Tibial artery (tissue), 4 donors: ENCODE measurements at regions not wholly inside any gene's neighbourhood (a gene's known extent, or its start where the extent isn't known, plus 50 kb on each side); places are given as distances from the start of the nearest gene placed in this dataset.

ENCODE experiments used
- DNase-seq, 2 donors: peaks; one replicate each; pipeline ENCODE4 v3.0.0-alpha.2; 2019
- H3K27ac ChIP-seq, 2 donors: fragments of 200-600 bp; sonication (generic) in 1 of 2; 1 replicate in 1 of 2; 2 replicates in 1 of 2; pipeline ENCODE4 v1.5.1; 2018 to 2019; ENCODE audit warnings: mild to moderate bottlenecking in 1 of 2
- H3K27me3 ChIP-seq, 2 donors: fragments of 200-600 bp; sonication (generic) in 1 of 2; one replicate each; pipeline versions ENCODE4 v1.5.1 to v1.6.0; 2016 to 2019
- H3K36me3 ChIP-seq, 3 donors: fragments of 200-600 bp; sonication (generic) in 2 of 3; one replicate each; pipeline ENCODE4 v1.5.1; 2016 to 2019; ENCODE audit warnings: mild to moderate bottlenecking in 2 of 3
- H3K4me1 ChIP-seq, 4 donors: fragments of 200-600 bp; sonication (generic) in 2 of 4; 1 replicate in 3 of 4; 2 replicates in 1 of 4; pipeline ENCODE4 v1.5.1; 2016 to 2019
- H3K4me3 ChIP-seq, 2 donors: fragments of 200-600 bp; sonication (generic) in 1 of 2; 1 replicate in 1 of 2; 2 replicates in 1 of 2; pipeline ENCODE4 v1.5.1; 2018 to 2019; ENCODE audit warnings: mild to moderate bottlenecking in 2 of 2
- H3K9me3 ChIP-seq, 3 donors: fragments of 200-600 bp; sonication (generic) in 1 of 3; one replicate each; pipeline ENCODE4 v1.5.1; 2016 to 2019
- CTCF ChIP-seq, 2 experiments: fragments of 200-600 bp in 1 of 2; fragments of 450-650 bp in 1 of 2; IDR thresholded peaks; one replicate each; pipeline ENCODE4 v1.5.1; 2017 to 2019; ENCODE audit warnings: antibody characterized with exemption in 2 of 2, mild to moderate bottlenecking in 1 of 2, moderate library complexity in 1 of 2
- intact Hi-C: fragments of 100-400 bp; cut with DNase I; formaldehyde crosslinking; loops from one replicate; pipeline ENCODE4 v1.15.0; 2023; ENCODE audit warnings: low total_unique reads

- intact Hi-C loops, result no loop called here
Measured at GRCh38 chr3:111244760-111245159, 173.1 kb downstream of the NECTIN3 start.

GRCh38 chr3:111246967-111247760 lies 175.5 kb downstream of the NECTIN3 start:
- Histone ChIP-seq H3K4me1 (no peaks in the 10 kb centered on the region), H3K36me3 (no peaks in the 10 kb centered on the region), H3K27ac (no peak overlapping the region), H3K4me3 (no peak overlapping the region), H3K9me3 (peaks cover 0 to 11% (median 9%) of the 10 kb centered on the region in 3 donors), H3K27me3 (no peaks in the 10 kb centered on the region)
- no peak for TF ChIP-seq CTCF (IDR thresholded peaks at IDR 0.05)
- DNase-seq, result no peak
- intact Hi-C loops, result no loop called here

More at GRCh38 chr3:111244760-111245159, 173.1 kb downstream of the NECTIN3 start:
- no peak for TF ChIP-seq CTCF (IDR thresholded peaks at IDR 0.05)
- Histone ChIP-seq H3K4me3 (no peak overlapping the region), H3K4me1 (no peaks in the 10 kb centered on the region), H3K27me3 (no peaks in the 10 kb centered on the region), H3K27ac (no peak overlapping the region), H3K36me3 (no peaks in the 10 kb centered on the region), H3K9me3 (peaks cover 0 to 13% (median 9%) of the 10 kb centered on the region in 3 donors)
- DNase-seq, result no peak

- Histone ChIP-seq H3K9me3 (no peaks in the 10 kb centered on the region), H3K4me3 (no peak overlapping the region), H3K36me3 (no peaks in the 10 kb centered on the region), H3K27me3 (no peaks in the 10 kb centered on the region), H3K27ac (no peak overlapping the region), H3K4me1 (no peaks in the 10 kb centered on the region)
- no peak for TF ChIP-seq CTCF (IDR thresholded peaks at IDR 0.05)
- intact Hi-C loops, result no loop called here
- DNase-seq, result no peak
Measured at GRCh38 chr3:111248406-111248805, 176.8 kb downstream of the NECTIN3 start.

GRCh38 chr3:111249421-111249820 lies 177.8 kb downstream of the NECTIN3 start:
- no peaks in the 10 kb centered on the region for H3K4me1 ChIP-seq
- H3K36me3 ChIP-seq, result no peaks in the 10 kb centered on the region
- no peaks in the 10 kb centered on the region for H3K27me3 ChIP-seq
- no peak for DNase-seq
- H3K9me3 ChIP-seq, result no peaks in the 10 kb centered on the region
- no peak overlapping the region for H3K4me3 ChIP-seq
- no peak for TF ChIP-seq CTCF (IDR thresholded peaks at IDR 0.05)
- H3K27ac ChIP-seq, result no peak overlapping the region
- intact Hi-C loops, result no loop called here

GRCh38 chr3:111252779-111253178 lies 181.2 kb downstream of the NECTIN3 start:
- DNase-seq, result no peak
- Histone ChIP-seq H3K27ac (no peak overlapping the region), H3K27me3 (no peaks in the 10 kb centered on the region), H3K9me3 (no peaks in the 10 kb centered on the region), H3K4me3 (no peak overlapping the region), H3K36me3 (no peaks in the 10 kb centered on the region), H3K4me1 (no peaks in the 10 kb centered on the region)
- intact Hi-C loops, result no loop called here
- no peak for TF ChIP-seq CTCF (IDR thresholded peaks at IDR 0.05)
